HepG2 (cell line): ENCODE measurements at regions not wholly inside any gene's neighbourhood (a gene's known extent, or its start where the extent isn't known, plus 50 kb on each side); places are given as distances from the start of the nearest gene placed in this dataset.

Experiments
- ATAC-seq: fragments of 200-7000 bp; cut with Tn5 transposase; 3 replicates; pipeline ENCODE4 v1.9.1; 2020; ENCODE audit warnings: mild to moderate bottlenecking, moderate library complexity
- BruUV-seq: library from RNA; stranded (reverse); fragments of 400-500 nt; replicated peaks from 2 replicates; lab custom pipeline; 2021; lab: Mats Ljungman, UMichigan
- CTCF ChIA-PET: fragments of 300-600 bp; formaldehyde crosslinking; extraction: SDS; loops from one replicate; lab custom pipeline; 2021; ENCODE audit warnings: low total read pairs, inconsistent platforms, low intra/inter-chr PET ratio; lab: Yijun Ruan, JAX
- POLR2A ChIA-PET: fragments of 350-600 bp; sonication (Branson Sonifier 250); formaldehyde crosslinking; loops from one replicate; lab custom pipeline; 2020; ENCODE audit warnings: antibody characterized with exemption, inconsistent platforms; lab: Yijun Ruan, JAX
- DNase-seq: peaks from one replicate; pipeline ENCODE4 v3.0.0-alpha.2; 2015; ENCODE audit warnings: low spot score
- FAIRE-seq: peaks from 3 replicates; lab custom pipeline; 2011; peaks lifted over from hg19 to GRCh38; lab: Jason Lieb, UNC
- H2AFZ ChIP-seq: one replicate; pipeline ENCODE4 v1.6.1; 2011; ENCODE audit warnings: low read length, inconsistent platforms
- H3K27ac ChIP-seq: fragments of 300-600 bp; 3 replicates; pipeline ENCODE4 v1.8.0; 2011; ENCODE audit warnings: mixed run types, mild to moderate bottlenecking, mixed read lengths, low read length, inconsistent platforms; ENCODE audit not compliant: insufficient read depth; ENCODE audit errors: extremely low read length
- H3K27me3 ChIP-seq, 2 experiments: fragments of 200-600 bp in 1 of 2; 2 replicates in 1 of 2; 3 replicates in 1 of 2; pipeline versions ENCODE4 v1.6.0 to v1.8.0; 2011; ENCODE audit warnings: low read length in 2 of 2, mild to moderate bottlenecking in 2 of 2, moderate library complexity in 2 of 2, inconsistent platforms in 1 of 2; ENCODE audit not compliant: insufficient read depth in 2 of 2, control insufficient read depth in 1 of 2
- H3K36me3 ChIP-seq, 2 experiments: fragments of 200-600 bp in 1 of 2; replicated peaks in 1 of 2; 2 replicates in 1 of 2; 3 replicates in 1 of 2; pipeline versions ENCODE4 v1.5.1 to v1.8.0; 2011; ENCODE audit warnings: low read length in 2 of 2, inconsistent platforms in 1 of 2; ENCODE audit not compliant: insufficient read depth in 2 of 2, control insufficient read depth in 1 of 2
- H3K4me1 ChIP-seq: 2 replicates; pipeline ENCODE4 v1.5.1; 2012; ENCODE audit warnings: low read length, inconsistent platforms; ENCODE audit not compliant: insufficient read depth
- H3K4me2 ChIP-seq: 2 replicates; pipeline ENCODE4 v1.6.0; 2011; ENCODE audit warnings: low read depth, low read length, inconsistent platforms
- H3K4me3 ChIP-seq, 3 experiments: fragments of 200-600 bp in 1 of 3; sonication (generic), shearing (Covaris generic) in 1 of 3; replicated peaks in 1 of 3; 2 replicates each; pipeline ENCODE4 v1.5.1; 2011 to 2016; ENCODE audit warnings: low read length in 3 of 3, inconsistent platforms in 2 of 3, low read depth in 2 of 3, mild to moderate bottlenecking in 2 of 3, control low read depth in 1 of 3, mixed read lengths in 1 of 3; ENCODE audit not compliant: insufficient read depth in 1 of 3
- H3K79me2 ChIP-seq: one replicate; pipeline ENCODE4 v1.6.1; 2011; ENCODE audit warnings: low read length, inconsistent platforms; ENCODE audit not compliant: insufficient read depth
- H3K9ac ChIP-seq: 2 replicates; pipeline ENCODE4 v1.6.0; 2011; ENCODE audit warnings: mild to moderate bottlenecking, low read depth, low read length, inconsistent platforms; ENCODE audit not compliant: insufficient read depth
- H3K9me3 ChIP-seq: 2 replicates; pipeline ENCODE4 v1.5.1; 2012; ENCODE audit warnings: mild to moderate bottlenecking, low read length
- H4K20me1 ChIP-seq: 2 replicates; pipeline ENCODE4 v1.6.0; 2011; ENCODE audit warnings: inconsistent platforms, mild to moderate bottlenecking, low read length, moderate library complexity; ENCODE audit not compliant: insufficient read depth
- CCAR2 ChIP-seq: fragments of 200-400 bp; formaldehyde crosslinking; optimal IDR thresholded peaks from 2 replicates; pipeline ENCODE3; 2018; ENCODE audit warnings: low read depth, mild to moderate bottlenecking, low read length, moderate library complexity
- ISX ChIP-seq: sonication (generic); formaldehyde crosslinking; conservative IDR thresholded peaks from 2 replicates; pipeline ENCODE4 v1.5.0; 2020; ENCODE audit warnings: missing genetic modification reagents
- ZNF33B ChIP-seq: sonication (generic); formaldehyde crosslinking; IDR thresholded peaks from 2 replicates; pipeline ENCODE4 v1.5.1; 2020; ENCODE audit warnings: mild to moderate bottlenecking, missing genetic modification reagents
- ZNF564 ChIP-seq: sonication (generic); formaldehyde crosslinking; IDR thresholded peaks from 2 replicates; pipeline ENCODE4 v1.8.1; 2023; ENCODE audit warnings: mild to moderate bottlenecking, missing genetic modification reagents
- ZNF891 ChIP-seq: sonication (generic); formaldehyde crosslinking; IDR thresholded peaks from 2 replicates; pipeline ENCODE4 v1.5.0; 2020; ENCODE audit warnings: mild to moderate bottlenecking, missing genetic modification reagents
- WGBS: methylation state at CpG from one replicate; pipeline ENCODE4 v1.1.6; 2017; ENCODE audit warnings: low lambda C conversion rate; 5-methylcytosine and 5-hydroxymethylcytosine counted together
- in situ Hi-C: cut with HindIII; loops from 2 replicates; pipeline ENCODE4 v1.10.0; 2017; ENCODE audit warnings: low pct_unique_long_range_greater_than_20kb; ENCODE audit not compliant: extremely low pct_ligation_motif_present
- intact Hi-C: fragments of 100-400 bp; cut with micrococcal nuclease; formaldehyde crosslinking; loops from one replicate; pipeline ENCODE4 v1.10.0; 2022; ENCODE audit not compliant: unreplicated experiment

DNA sequence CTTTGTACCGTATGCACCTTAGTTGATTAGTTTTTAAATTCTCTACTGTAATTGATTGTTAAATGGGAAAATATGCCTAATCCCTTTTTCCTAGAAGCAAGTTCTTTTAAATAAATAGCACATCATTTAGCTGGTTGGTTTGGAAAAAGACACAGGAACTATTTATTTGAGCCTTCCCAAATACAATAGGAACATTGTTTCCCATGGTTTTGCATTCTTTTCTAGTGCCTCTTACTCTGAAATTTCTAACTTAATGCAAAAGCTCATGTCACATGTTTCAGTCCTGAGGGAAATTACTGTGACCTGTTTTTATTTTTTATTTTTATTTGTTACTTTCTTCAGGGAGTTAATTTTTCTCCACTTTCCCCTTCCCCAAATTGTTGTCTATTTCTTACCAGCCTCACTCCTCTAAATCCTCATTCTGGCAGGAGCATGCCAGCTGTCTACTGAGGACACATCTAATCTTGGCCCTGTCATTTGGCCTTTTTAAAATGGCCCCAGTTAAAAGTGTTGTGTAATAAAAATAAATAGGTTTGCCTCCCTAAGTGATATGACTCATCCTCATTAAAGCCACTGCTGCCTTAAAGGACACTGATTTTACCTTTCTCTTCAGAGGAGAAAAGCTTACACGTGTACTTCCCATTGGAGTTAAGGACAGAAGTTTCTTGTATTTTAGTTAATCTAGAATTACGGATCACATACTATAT lies 94.5 kb downstream of the PPP1R3A start (continued):
- TF ChIP-seq ZNF33B (CRISPR knock-in tag) (no peak), ZNF891 (no peak)

DNA sequence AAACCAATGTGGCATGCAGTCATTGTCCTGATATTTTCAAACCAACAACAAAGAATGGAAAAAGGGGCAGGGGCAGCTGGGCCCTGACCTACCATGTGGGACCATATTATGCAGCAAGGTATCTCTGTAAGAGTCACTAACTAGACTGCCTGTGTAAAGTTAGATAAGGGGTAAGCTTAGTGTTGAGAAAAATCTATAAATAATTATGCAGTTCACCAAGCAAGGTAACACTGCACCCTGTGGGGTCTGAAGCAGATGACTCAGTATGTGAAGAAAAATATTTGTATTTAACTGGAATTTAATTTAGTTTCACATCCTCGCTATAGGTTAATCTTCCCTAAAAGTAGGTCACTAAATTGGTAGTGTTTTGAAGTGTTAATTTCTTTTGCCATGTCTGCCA lies 99.3 kb downstream of the PPP1R3A start:
- TF ChIP-seq ZNF564 (CRISPR knock-in tag): no peak
- no peak for TF ChIP-seq ISX (CRISPR knock-in tag)
- no TSS peak for BruUV-seq
- no peak overlapping the region for H2AFZ ChIP-seq
- DNase-seq: no peak
- no peaks in the 10 kb centered on the region for H3K79me2 ChIP-seq
- no peak overlapping the region for H3K9ac ChIP-seq
- H3K36me3 ChIP-seq: no peaks in the 10 kb centered on the region
- no peak for ATAC-seq
- 0% methylated on average over 1 of the region's 1 CpG for WGBS
- ChIA-PET CTCF (no interaction called here), POLR2A (no interaction called here)
- no peak overlapping the region for H3K4me3 ChIP-seq
- in situ Hi-C loops: no loop called here
- H3K4me1 ChIP-seq: no peaks in the 10 kb centered on the region
- H3K4me2 ChIP-seq: no peak overlapping the region
- H4K20me1 ChIP-seq: no peaks in the 10 kb centered on the region
- H3K27me3 ChIP-seq: no peaks in the 10 kb centered on the region
- H3K27ac ChIP-seq: no peak overlapping the region
- intact Hi-C loops: loop anchor here (5.0 kb wide), 1 partner anchor 532 kb away; no protein-coding TSS in a partner anchor
- no peaks in the 10 kb centered on the region for H3K9me3 ChIP-seq
- no peak for FAIRE-seq

DNA sequence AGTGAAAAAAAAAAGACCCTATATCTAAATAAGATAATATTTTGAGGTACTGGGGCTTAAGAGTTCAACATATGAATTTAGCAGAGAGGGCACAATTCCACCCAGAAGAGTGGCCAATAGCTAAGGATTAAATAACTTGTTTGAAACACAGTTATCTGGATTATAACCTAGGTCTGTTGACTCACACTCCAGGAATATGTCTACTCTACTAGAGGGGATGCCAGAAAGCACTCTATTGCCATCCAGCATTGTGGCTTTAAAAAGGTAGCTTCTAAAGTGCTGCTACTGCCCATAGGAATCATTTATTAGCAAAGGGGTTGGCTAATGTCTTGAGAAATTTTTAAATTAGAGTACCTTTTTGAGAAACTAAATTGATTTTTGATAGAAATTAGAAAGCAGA lies 102.2 kb downstream of the PPP1R3A start:
- no peak overlapping the region for H3K27ac ChIP-seq
- H3K4me2 ChIP-seq: no peak overlapping the region
- CTCF ChIA-PET: no interaction called here
- in situ Hi-C loops (no loop called here), intact Hi-C loops (loop anchor here (5.0 kb wide), 1 partner anchor 529 kb away; no protein-coding TSS in a partner anchor)
- no peaks in the 10 kb centered on the region for H3K36me3 ChIP-seq
- POLR2A ChIA-PET: no interaction called here
- H3K79me2 ChIP-seq: no peaks in the 10 kb centered on the region
- no peak overlapping the region for H3K9ac ChIP-seq
- H2AFZ ChIP-seq: no peak overlapping the region
- H3K9me3 ChIP-seq: no peaks in the 10 kb centered on the region
- no peak for ATAC-seq
- DNase-seq: no peak
- BruUV-seq: no TSS peak
- TF ChIP-seq CCAR2: no peak
- FAIRE-seq: no peak
- H3K4me1 ChIP-seq: no peaks in the 10 kb centered on the region
- no peaks in the 10 kb centered on the region for H4K20me1 ChIP-seq
- no peaks in the 10 kb centered on the region for H3K27me3 ChIP-seq
- no peak overlapping the region for H3K4me3 ChIP-seq
